ENCODE measurements at regions not wholly inside any gene's neighbourhood (a gene's known extent, or its start where the extent isn't known, plus 50 kb on each side); places are given as distances from the start of the nearest gene placed in this dataset.
A peak's percentile ranks its signal among the peaks of the same experiment; 100 is the strongest.

- TF ChIP-seq RFX5 (IDR thresholded peaks at IDR 0.05; ENCODE audit: borderline replicate concordance, low read depth, low read length): no peak
- TF ChIP-seq SP4 (IDR thresholded peaks at IDR 0.05; ENCODE audit: low read length): no peak
- peak; percentile 69 to 84 for TF ChIP-seq RAD21 (IDR thresholded peaks at IDR 0.05 in 1 of 2, conservative IDR thresholded peaks at IDR 0.05 in 1 of 2; ENCODE audit: low read depth in 2 of 2, low read length in 2 of 2)
- no peak for TF ChIP-seq BACH1 (IDR thresholded peaks at IDR 0.05; ENCODE audit: low read length)
- TF ChIP-seq CTBP2 (IDR thresholded peaks at IDR 0.05; ENCODE audit: borderline replicate concordance, insufficient read depth, insufficient read length, low read length): no peak
- TF ChIP-seq KDM4A (IDR thresholded peaks at IDR 0.05; ENCODE audit: low read depth, low read length, severe bottlenecking): peak; percentile 55
- no peak for TF ChIP-seq BRCA1 (IDR thresholded peaks at IDR 0.05; ENCODE audit: low read depth, low read length)
- no peak for TF ChIP-seq ATF2 (IDR thresholded peaks at IDR 0.05; ENCODE audit: low read length)
- TF ChIP-seq SIX5 (IDR thresholded peaks at IDR 0.05; ENCODE audit: low read depth, low read length): no peak
- no peak for TF ChIP-seq RXRA (IDR thresholded peaks at IDR 0.05; ENCODE audit: insufficient read depth, low read depth, low read length)
- no peak for TF ChIP-seq CEBPB (IDR thresholded peaks at IDR 0.05; ENCODE audit: low read depth, low read length)
- no peak for TF ChIP-seq CHD2 (IDR thresholded peaks at IDR 0.05; ENCODE audit: low read length)
- TF ChIP-seq ASH2L (IDR thresholded peaks at IDR 0.05; ENCODE audit: low read length): peak; percentile 37
Measured at GRCh38 chr9:96025995-96026602, 150.6 kb downstream of the ERCC6L2 start (continued).
